Esophagus muscularis mucosa (tissue), 4 donors: ENCODE measurements at regions not wholly inside any gene's neighbourhood (a gene's known extent, or its start where the extent isn't known, plus 50 kb on each side); places are given as distances from the start of the nearest gene placed in this dataset.
"Not testable (repeated sequence)": the region's sequence is repeated elsewhere in the genome, so short reads cannot be mapped to it uniquely, and the experiment has no call there.

ENCODE experiments used
- DNase-seq: peaks from one replicate; pipeline ENCODE4 v3.0.0-alpha.2; 2017; ENCODE audit errors: extremely low spot score
- H3K27ac ChIP-seq, 4 donors: fragments of 200-600 bp; sonication (generic); replicated peaks in 1 of 4; 1 replicate in 3 of 4; 2 replicates in 1 of 4; pipeline ENCODE4 v1.5.1; 2016 to 2019; ENCODE audit warnings: mild to moderate bottlenecking in 1 of 4
- H3K27me3 ChIP-seq, 4 donors: fragments of 200-600 bp; sonication (generic); one replicate each; pipeline versions ENCODE4 v1.5.1 to v1.6.0; 2016 to 2019
- H3K36me3 ChIP-seq, 4 donors: fragments of 200-600 bp; sonication (generic); one replicate each; pipeline ENCODE4 v1.5.1; 2016 to 2019
- H3K4me1 ChIP-seq, 4 donors: fragments of 200-600 bp; sonication (generic); one replicate each; pipeline ENCODE4 v1.5.1; 2016 to 2019
- H3K4me3 ChIP-seq, 4 donors: fragments of 200-600 bp; sonication (generic); 1 replicate in 2 of 4; 2 replicates in 2 of 4; pipeline ENCODE4 v1.5.1; 2016 to 2019; ENCODE audit warnings: mild to moderate bottlenecking in 4 of 4, moderate library complexity in 1 of 4
- H3K9me3 ChIP-seq, 4 donors: fragments of 200-600 bp; sonication (generic); 1 replicate in 3 of 4; 2 replicates in 1 of 4; pipeline ENCODE4 v1.5.1; 2016 to 2019
- EP300 ChIP-seq: sonication (generic); formaldehyde crosslinking; IDR thresholded peaks from one replicate; pipeline ENCODE4 v1.6.1; 2017; ENCODE audit warnings: antibody characterized with exemption
- POLR2A ChIP-seq: fragments of 450-650 bp; IDR thresholded peaks from one replicate; pipeline ENCODE4 v1.6.1; 2017; ENCODE audit warnings: antibody characterized with exemption, moderate library complexity, mild to moderate bottlenecking, low read depth
- POLR2AphosphoS5 ChIP-seq, 2 donors: sonication (generic); formaldehyde crosslinking; IDR thresholded peaks; one replicate each; pipeline ENCODE4 v1.6.1; 2017; ENCODE audit warnings: antibody characterized with exemption in 2 of 2
- WGBS: methylation state at CpG from one replicate; pipeline ENCODE4 v1.1.5; 2018; 5-methylcytosine and 5-hydroxymethylcytosine counted together
- intact Hi-C: fragments of 100-400 bp; cut with DNase I; formaldehyde crosslinking; loops from one replicate; pipeline ENCODE4 v1.15.1; 2023
- TF ChIP-seq, protein P1 (sequence below), 3 experiments: fragments of 200-600 bp in 2 of 3; fragments of 450-650 bp in 1 of 3; sonication (generic) in 2 of 3; IDR thresholded peaks; one replicate each; pipeline ENCODE4 v1.5.1; 2017 to 2019; ENCODE audit warnings: antibody characterized with exemption in 3 of 3, mild to moderate bottlenecking in 2 of 3, moderate library complexity in 1 of 3

GRCh38 chr18:78503129-78503528 lies 476.5 kb upstream of the SALL3 start:
- Histone ChIP-seq H3K4me1 (no peaks in the 10 kb centered on the region), H3K4me3 (no peak overlapping the region), H3K9me3 (no peaks in the 10 kb centered on the region), H3K27me3 (peaks cover 0 to 7% (median 0%) of the 10 kb centered on the region in 4 donors), H3K27ac (no peak overlapping the region), H3K36me3 (no peaks in the 10 kb centered on the region)
- TF ChIP-seq POLR2AphosphoS5 (IDR thresholded peaks at IDR 0.05) (no peak), EP300 (no peak), POLR2A (no peak)
- TF ChIP-seq, protein P1, sequence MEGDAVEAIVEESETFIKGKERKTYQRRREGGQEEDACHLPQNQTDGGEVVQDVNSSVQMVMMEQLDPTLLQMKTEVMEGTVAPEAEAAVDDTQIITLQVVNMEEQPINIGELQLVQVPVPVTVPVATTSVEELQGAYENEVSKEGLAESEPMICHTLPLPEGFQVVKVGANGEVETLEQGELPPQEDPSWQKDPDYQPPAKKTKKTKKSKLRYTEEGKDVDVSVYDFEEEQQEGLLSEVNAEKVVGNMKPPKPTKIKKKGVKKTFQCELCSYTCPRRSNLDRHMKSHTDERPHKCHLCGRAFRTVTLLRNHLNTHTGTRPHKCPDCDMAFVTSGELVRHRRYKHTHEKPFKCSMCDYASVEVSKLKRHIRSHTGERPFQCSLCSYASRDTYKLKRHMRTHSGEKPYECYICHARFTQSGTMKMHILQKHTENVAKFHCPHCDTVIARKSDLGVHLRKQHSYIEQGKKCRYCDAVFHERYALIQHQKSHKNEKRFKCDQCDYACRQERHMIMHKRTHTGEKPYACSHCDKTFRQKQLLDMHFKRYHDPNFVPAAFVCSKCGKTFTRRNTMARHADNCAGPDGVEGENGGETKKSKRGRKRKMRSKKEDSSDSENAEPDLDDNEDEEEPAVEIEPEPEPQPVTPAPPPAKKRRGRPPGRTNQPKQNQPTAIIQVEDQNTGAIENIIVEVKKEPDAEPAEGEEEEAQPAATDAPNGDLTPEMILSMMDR (IDR thresholded peaks at IDR 0.05), result no peak
- DNase-seq, result no peak
- intact Hi-C loops, result no loop called here
- 96% methylated on average over 11 of the region's 15 CpGs for WGBS

DNA sequence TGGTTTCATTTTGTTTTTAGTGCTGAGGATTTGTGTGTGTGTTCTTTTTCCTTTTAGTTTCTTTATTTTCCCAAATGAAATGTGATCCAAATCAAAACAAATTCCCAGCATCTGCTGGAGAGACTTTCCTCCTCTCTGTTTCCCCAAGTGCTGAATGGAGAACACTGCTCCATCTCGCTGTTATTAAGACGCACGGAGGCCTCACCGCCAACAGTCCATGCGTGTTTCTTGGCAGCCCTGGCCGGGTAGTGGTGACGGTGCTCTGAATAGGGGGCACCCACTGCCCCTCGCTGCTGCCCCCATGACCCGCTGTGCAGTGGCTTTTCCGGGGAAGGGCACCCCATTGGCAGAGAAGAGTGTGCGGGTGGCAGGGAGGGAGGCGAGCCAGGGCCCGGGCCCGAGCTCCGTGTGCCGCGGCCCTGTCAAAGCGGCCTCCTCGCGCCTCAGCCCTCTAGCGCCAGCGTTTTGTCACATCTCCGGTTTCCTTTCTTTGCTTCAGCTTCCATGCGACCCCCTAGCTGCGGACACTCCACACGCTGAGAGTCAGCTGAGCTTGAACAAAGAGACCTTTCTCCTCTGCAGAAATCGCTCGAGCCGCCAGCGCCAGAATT lies 473.7 kb upstream of the SALL3 start:
- 65% methylated on average over 25 of the region's 30 CpGs for WGBS
- H3K4me3 ChIP-seq, result no peak overlapping the region
- TF ChIP-seq, protein P1 (IDR thresholded peaks at IDR 0.05), result no peak
- TF ChIP-seq POLR2AphosphoS5 (IDR thresholded peaks at IDR 0.05) (no peak), EP300 (no peak), POLR2A (no peak)
- no peaks in the 10 kb centered on the region for H3K9me3 ChIP-seq
- DNase-seq, result no peak
- H3K27me3 ChIP-seq, result peaks cover 0 to 12% (median 0%) of the 10 kb centered on the region in 4 donors
- H3K4me1 ChIP-seq, result no peaks in the 10 kb centered on the region
- no peak overlapping the region for H3K27ac ChIP-seq
- intact Hi-C loops, result no loop called here
- H3K36me3 ChIP-seq, result no peaks in the 10 kb centered on the region

DNA sequence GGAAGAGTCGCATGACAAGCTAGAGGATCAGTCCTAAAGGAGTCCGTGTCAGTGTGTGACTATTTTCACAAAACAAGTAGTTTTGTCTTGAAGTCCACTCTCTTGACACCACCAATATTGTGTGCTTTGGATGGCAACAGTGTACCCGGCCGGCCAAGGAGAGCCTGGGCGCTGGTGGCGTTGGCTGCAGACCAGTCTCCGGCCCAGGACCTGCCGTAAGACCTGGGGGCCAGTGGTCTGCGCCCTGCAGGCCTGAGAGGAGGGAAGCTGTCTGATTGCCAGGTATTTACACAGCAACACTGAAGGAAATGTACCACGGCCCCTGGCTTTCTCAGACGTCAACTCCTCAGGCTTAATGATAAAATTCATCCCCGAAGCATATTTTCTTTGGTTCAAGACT lies 472.4 kb upstream of the SALL3 start:
- no peak for DNase-seq
- intact Hi-C loops, result no loop called here
- 75% methylated on average over 12 of the region's 12 CpGs for WGBS
- no peak overlapping the region for H3K4me3 ChIP-seq
- H3K27me3 ChIP-seq, result peaks cover 0 to 22% (median 0%) of the 10 kb centered on the region in 4 donors
- H3K4me1 ChIP-seq, result no peaks in the 10 kb centered on the region
- no peaks in the 10 kb centered on the region for H3K9me3 ChIP-seq
- no peaks in the 10 kb centered on the region for H3K36me3 ChIP-seq
- TF ChIP-seq EP300, result no peak
- TF ChIP-seq POLR2AphosphoS5 (IDR thresholded peaks at IDR 0.05), result no peak
- H3K27ac ChIP-seq, result no peak overlapping the region

GRCh38 chr18:78508228-78508824 lies 471.3 kb upstream of the SALL3 start:
- DNase-seq, intact Hi-C loops, H3K36me3 ChIP-seq, H3K4me3 ChIP-seq, H3K4me1 ChIP-seq, H3K27ac ChIP-seq, H3K9me3 ChIP-seq: not testable (repeated sequence)
- H3K27me3 ChIP-seq, result peaks cover 0 to 24% (median 0%) of the 10 kb centered on the region in 4 donors
- WGBS, result 92% methylated on average over 18 of the region's 19 CpGs

DNA sequence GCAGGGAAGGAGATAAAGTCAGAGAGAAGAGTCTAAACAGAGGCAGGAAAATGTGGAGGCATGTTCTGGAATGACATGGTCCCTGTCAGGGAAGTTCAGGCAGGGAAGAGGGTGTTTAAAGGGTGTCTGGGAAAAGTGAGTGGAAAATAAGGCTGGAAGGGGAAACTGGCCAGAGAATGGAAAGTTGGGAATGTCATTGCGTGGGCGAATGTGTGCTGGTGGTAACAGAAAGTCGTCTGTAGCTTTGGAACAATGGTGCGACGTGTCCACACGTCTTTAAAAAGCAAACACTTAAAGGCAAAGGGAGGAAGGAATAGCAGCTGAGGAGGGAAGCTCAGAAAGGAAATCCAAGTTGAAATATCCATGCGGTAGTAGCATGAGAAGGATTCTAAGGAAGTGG lies 469.5 kb upstream of the SALL3 start:
- H3K36me3 ChIP-seq, result no peaks in the 10 kb centered on the region
- no peak overlapping the region for H3K27ac ChIP-seq

More for the DNA sequence above, 469.5 kb upstream of the SALL3 start:
- DNase-seq, result no peak
- Histone ChIP-seq H3K27me3 (peaks cover 0 to 22% (median 0%) of the 10 kb centered on the region in 4 donors), H3K4me3 (no peak overlapping the region), H3K4me1 (no peaks in the 10 kb centered on the region), H3K9me3 (no peaks in the 10 kb centered on the region)
- intact Hi-C loops, result no loop called here
- TF ChIP-seq EP300 (no peak), POLR2AphosphoS5 (IDR thresholded peaks at IDR 0.05) (no peak), POLR2A (no peak)
- TF ChIP-seq, protein P1 (IDR thresholded peaks at IDR 0.05), result no peak
- WGBS, result 39% methylated on average over 7 of the region's 7 CpGs
